T-cell (primary cell): ENCODE measurements at regions not wholly inside any gene's neighbourhood (a gene's known extent, or its start where the extent isn't known, plus 50 kb on each side); places are given as distances from the start of the nearest gene placed in this dataset.

Experiments used
- ATAC-seq, 4 experiments: fragments of 200-7000 bp in 3 of 4; fragments of 150-1000 bp in 1 of 4; cut with Tn5 transposase; replicated peaks in 1 of 4; 1 replicate in 3 of 4; 2 replicates in 1 of 4; pipeline ENCODE4 v1.10.0; 2021; ENCODE audit warnings: moderate library complexity in 3 of 4, mild to moderate bottlenecking in 2 of 4, moderate number of reproducible peaks in 1 of 4
- CTCF ChIA-PET, 2 donors: fragments of 300-600 bp; sonication (Branson Sonifier 250); formaldehyde crosslinking; loops; one replicate each; lab custom pipeline; 2022; ENCODE audit warnings: antibody characterized with exemption in 2 of 2; lab: Charles Lee
- POLR2A ChIA-PET, 2 donors: fragments of 300-600 bp; sonication (Branson Sonifier 250); formaldehyde crosslinking; loops; one replicate each; lab custom pipeline; 2022; ENCODE audit warnings: antibody characterized with exemption in 2 of 2; lab: Charles Lee
- DNase-seq, 35 experiments: peaks; one replicate each; pipeline versions ENCODE4 v3.0.0 to v3.0.0-alpha.2; 2013 to 2023
- H3K27ac ChIP-seq: one replicate; pipeline ENCODE4 v1.5.1; 2013; ENCODE audit warnings: low read length
- H3K27me3 ChIP-seq, 2 experiments: replicated peaks in 1 of 2; 1 replicate in 1 of 2; 2 replicates in 1 of 2; pipeline versions ENCODE4 v1.6.1 to v1.7.0; 2013; ENCODE audit warnings: low read length in 1 of 2, mixed read lengths in 1 of 2; ENCODE audit not compliant: control insufficient read depth in 2 of 2, insufficient read depth in 2 of 2; ENCODE audit errors: extremely low read depth in 1 of 2
- H3K36me3 ChIP-seq, 2 donors: 1 replicate in 1 of 2; 2 replicates in 1 of 2; pipeline versions ENCODE4 v1.6.1 to v1.7.0; 2013; ENCODE audit warnings: low read length in 1 of 2; ENCODE audit not compliant: control insufficient read depth in 2 of 2, insufficient read depth in 1 of 2; ENCODE audit errors: extremely low read depth in 1 of 2
- H3K4me1 ChIP-seq, 2 experiments: 1 replicate in 1 of 2; 2 replicates in 1 of 2; pipeline versions ENCODE4 v1.6.1 to v1.7.0; 2013; ENCODE audit warnings: low read length in 2 of 2, mixed read lengths in 1 of 2; ENCODE audit not compliant: insufficient read depth in 2 of 2, control insufficient read depth in 1 of 2; ENCODE audit errors: extremely low read depth in 1 of 2
- H3K4me3 ChIP-seq, 2 donors: 1 replicate in 1 of 2; 2 replicates in 1 of 2; pipeline versions ENCODE4 v1.5.1 to v1.7.0; 2013; ENCODE audit warnings: mild to moderate bottlenecking in 2 of 2, low read length in 1 of 2, moderate library complexity in 1 of 2; ENCODE audit not compliant: control insufficient read depth in 1 of 2; ENCODE audit errors: extremely low read depth in 1 of 2
- H3K9me3 ChIP-seq: 2 replicates; pipeline ENCODE4 v1.7.0; 2013
- H3K27ac Mint-ChIP-seq, 2 donors: one replicate each; pipeline ENCODE4 v1.8.0; 2020 to 2021; ENCODE audit warnings: mild to moderate bottlenecking in 2 of 2, mixed read lengths in 2 of 2
- H3K27me3 Mint-ChIP-seq, 2 donors: one replicate each; pipeline ENCODE4 v1.8.0; 2021 to 2022; ENCODE audit warnings: mixed read lengths in 2 of 2
- H3K36me3 Mint-ChIP-seq: one replicate; pipeline ENCODE4 v1.8.0; 2021; ENCODE audit warnings: mixed read lengths
- H3K4me1 Mint-ChIP-seq, 3 donors: one replicate each; pipeline ENCODE4 v1.8.0; 2020 to 2022; ENCODE audit warnings: mixed read lengths in 3 of 3, mild to moderate bottlenecking in 1 of 3
- H3K4me3 Mint-ChIP-seq, 3 donors: one replicate each; pipeline ENCODE4 v1.8.0; 2020 to 2022; ENCODE audit warnings: mild to moderate bottlenecking in 3 of 3, mixed read lengths in 3 of 3, moderate library complexity in 3 of 3
- H3K9me3 Mint-ChIP-seq, 3 donors: one replicate each; pipeline ENCODE4 v1.8.0; 2020 to 2022; ENCODE audit warnings: mixed read lengths in 3 of 3
- WGBS: methylation state at CpG from one replicate; pipeline ENCODE4 v1.1.5; 2013; ENCODE audit warnings: missing lambda C conversion rate; ENCODE audit not compliant: insufficient coverage; 5-methylcytosine and 5-hydroxymethylcytosine counted together

- H3K36me3 ChIP-seq, result no peaks in the 10 kb centered on the region
- Mint-ChIP-seq H3K4me1 (no peaks in the 10 kb centered on the region), H3K27ac (no peak overlapping the region), H3K9me3 (peaks cover 13 to 15% (median 15%) of the 10 kb centered on the region in 3 donors), H3K4me3 (no peak overlapping the region), H3K36me3 (no peaks in the 10 kb centered on the region), H3K27me3 (no peaks in the 10 kb centered on the region)
- no peaks in the 10 kb centered on the region for H3K4me1 ChIP-seq
- no peak overlapping the region for H3K27ac ChIP-seq
- ATAC-seq (no peak), DNase-seq (no peak)
- ChIA-PET POLR2A (no interaction called here), CTCF (no interaction called here)
- WGBS, result 78% methylated on average over 1 of the region's 2 CpGs
- no peaks in the 10 kb centered on the region for H3K27me3 ChIP-seq
- peaks cover 2% of the 10 kb centered on the region for H3K9me3 ChIP-seq
- no peak overlapping the region for H3K4me3 ChIP-seq
Measured at GRCh38 chr10:18988338-18988737, 60.3 kb upstream of the MALRD1 start.
